Panc1 (cell line): ENCODE measurements at regions not wholly inside any gene's neighbourhood (a gene's known extent, or its start where the extent isn't known, plus 50 kb on each side); places are given as distances from the start of the nearest gene placed in this dataset.

Experiments
- POLR2AphosphoS5 ChIP-seq: IDR thresholded peaks from 2 replicates; pipeline ENCODE4 v1.6.1; 2012; ENCODE audit warnings: mild to moderate bottlenecking, low read depth, low read length, moderate library complexity
- SIN3A ChIP-seq: IDR thresholded peaks from 2 replicates; pipeline ENCODE4 v1.6.1; 2012; ENCODE audit warnings: low read depth, mild to moderate bottlenecking, low read length, moderate library complexity, borderline replicate concordance; ENCODE audit not compliant: insufficient read depth
- TCF7L2 ChIP-seq: IDR thresholded peaks from 2 replicates; pipeline ENCODE4 v1.6.1; 2011; ENCODE audit warnings: mild to moderate bottlenecking, low read depth, low read length, inconsistent platforms
- TF ChIP-seq, protein P1 (sequence below): fragments of 450-650 bp; IDR thresholded peaks from 2 replicates; pipeline ENCODE4 v1.5.1; 2017; ENCODE audit warnings: mild to moderate bottlenecking
- TF ChIP-seq, protein P2 (sequence below), 2 experiments: IDR thresholded peaks; 2 replicates each; pipeline ENCODE4 v1.6.1; 2011 to 2012; ENCODE audit warnings: low read depth in 2 of 2, control low read depth in 1 of 2, low read length in 1 of 2, mild to moderate bottlenecking in 1 of 2, moderate library complexity in 1 of 2; ENCODE audit not compliant: insufficient read depth in 1 of 2

DNA sequence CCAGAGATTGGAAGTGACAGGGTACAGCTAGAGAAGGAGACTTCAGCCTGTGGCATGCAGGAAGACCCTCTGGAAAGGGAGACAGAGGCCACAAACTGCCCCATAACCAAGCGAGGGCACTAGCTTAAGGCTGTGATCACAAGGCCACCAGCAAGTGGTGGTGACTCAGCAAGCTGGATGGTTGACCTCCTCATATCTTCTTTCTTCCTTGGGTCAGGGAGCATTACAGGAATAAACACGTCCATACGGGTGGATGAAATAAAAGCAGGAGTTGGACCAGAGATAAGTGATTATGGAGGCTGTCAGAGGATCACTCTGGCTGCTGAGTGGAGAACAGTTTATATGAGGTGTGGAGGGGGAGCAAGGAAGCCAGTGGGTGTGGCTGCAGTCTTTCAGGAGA lies 234.6 kb upstream of the TAS2R1 start:
- TF ChIP-seq SIN3A: no peak
- TF ChIP-seq, protein P1, sequence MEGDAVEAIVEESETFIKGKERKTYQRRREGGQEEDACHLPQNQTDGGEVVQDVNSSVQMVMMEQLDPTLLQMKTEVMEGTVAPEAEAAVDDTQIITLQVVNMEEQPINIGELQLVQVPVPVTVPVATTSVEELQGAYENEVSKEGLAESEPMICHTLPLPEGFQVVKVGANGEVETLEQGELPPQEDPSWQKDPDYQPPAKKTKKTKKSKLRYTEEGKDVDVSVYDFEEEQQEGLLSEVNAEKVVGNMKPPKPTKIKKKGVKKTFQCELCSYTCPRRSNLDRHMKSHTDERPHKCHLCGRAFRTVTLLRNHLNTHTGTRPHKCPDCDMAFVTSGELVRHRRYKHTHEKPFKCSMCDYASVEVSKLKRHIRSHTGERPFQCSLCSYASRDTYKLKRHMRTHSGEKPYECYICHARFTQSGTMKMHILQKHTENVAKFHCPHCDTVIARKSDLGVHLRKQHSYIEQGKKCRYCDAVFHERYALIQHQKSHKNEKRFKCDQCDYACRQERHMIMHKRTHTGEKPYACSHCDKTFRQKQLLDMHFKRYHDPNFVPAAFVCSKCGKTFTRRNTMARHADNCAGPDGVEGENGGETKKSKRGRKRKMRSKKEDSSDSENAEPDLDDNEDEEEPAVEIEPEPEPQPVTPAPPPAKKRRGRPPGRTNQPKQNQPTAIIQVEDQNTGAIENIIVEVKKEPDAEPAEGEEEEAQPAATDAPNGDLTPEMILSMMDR: no peak
- TF ChIP-seq POLR2AphosphoS5: no peak
- TF ChIP-seq, protein P2, sequence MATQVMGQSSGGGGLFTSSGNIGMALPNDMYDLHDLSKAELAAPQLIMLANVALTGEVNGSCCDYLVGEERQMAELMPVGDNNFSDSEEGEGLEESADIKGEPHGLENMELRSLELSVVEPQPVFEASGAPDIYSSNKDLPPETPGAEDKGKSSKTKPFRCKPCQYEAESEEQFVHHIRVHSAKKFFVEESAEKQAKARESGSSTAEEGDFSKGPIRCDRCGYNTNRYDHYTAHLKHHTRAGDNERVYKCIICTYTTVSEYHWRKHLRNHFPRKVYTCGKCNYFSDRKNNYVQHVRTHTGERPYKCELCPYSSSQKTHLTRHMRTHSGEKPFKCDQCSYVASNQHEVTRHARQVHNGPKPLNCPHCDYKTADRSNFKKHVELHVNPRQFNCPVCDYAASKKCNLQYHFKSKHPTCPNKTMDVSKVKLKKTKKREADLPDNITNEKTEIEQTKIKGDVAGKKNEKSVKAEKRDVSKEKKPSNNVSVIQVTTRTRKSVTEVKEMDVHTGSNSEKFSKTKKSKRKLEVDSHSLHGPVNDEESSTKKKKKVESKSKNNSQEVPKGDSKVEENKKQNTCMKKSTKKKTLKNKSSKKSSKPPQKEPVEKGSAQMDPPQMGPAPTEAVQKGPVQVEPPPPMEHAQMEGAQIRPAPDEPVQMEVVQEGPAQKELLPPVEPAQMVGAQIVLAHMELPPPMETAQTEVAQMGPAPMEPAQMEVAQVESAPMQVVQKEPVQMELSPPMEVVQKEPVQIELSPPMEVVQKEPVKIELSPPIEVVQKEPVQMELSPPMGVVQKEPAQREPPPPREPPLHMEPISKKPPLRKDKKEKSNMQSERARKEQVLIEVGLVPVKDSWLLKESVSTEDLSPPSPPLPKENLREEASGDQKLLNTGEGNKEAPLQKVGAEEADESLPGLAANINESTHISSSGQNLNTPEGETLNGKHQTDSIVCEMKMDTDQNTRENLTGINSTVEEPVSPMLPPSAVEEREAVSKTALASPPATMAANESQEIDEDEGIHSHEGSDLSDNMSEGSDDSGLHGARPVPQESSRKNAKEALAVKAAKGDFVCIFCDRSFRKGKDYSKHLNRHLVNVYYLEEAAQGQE (IDR thresholded peaks at IDR 0.05; ENCODE audit: insufficient read depth in 1 of 2, low read depth in 2 of 2, low read length in 1 of 2): no peak
- no peak for TF ChIP-seq TCF7L2
